GM12878 (cell line): ENCODE measurements at regions not wholly inside any gene's neighbourhood (a gene's known extent, or its start where the extent isn't known, plus 50 kb on each side); places are given as distances from the start of the nearest gene placed in this dataset.

Source experiments
- ATAC-seq: fragments of 200-7000 bp; cut with Tn5 transposase; 3 replicates; pipeline ENCODE4 v1.9.1; 2020; ENCODE audit warnings: mild to moderate bottlenecking, moderate library complexity
- BruUV-seq: library from RNA; stranded (reverse); fragments of 400-500 nt; replicated peaks from 2 replicates; lab custom pipeline; 2021; lab: Mats Ljungman, UMichigan
- CTCF ChIA-PET: fragments of 300-600 bp; sonication (Branson Sonifier 250); formaldehyde crosslinking; extraction: SDS; loops from one replicate; lab custom pipeline; 2021; ENCODE audit warnings: inconsistent platforms; lab: Yijun Ruan, JAX
- POLR2A ChIA-PET: fragments of 350-600 bp; formaldehyde crosslinking; extraction: SDS; loops from one replicate; lab custom pipeline; 2021; ENCODE audit warnings: inconsistent platforms; lab: Charles Lee
- RAD21 ChIA-PET: fragments of 300-600 bp; sonication (Branson Sonifier 250); formaldehyde crosslinking; loops from one replicate; lab custom pipeline; 2023; ENCODE audit warnings: antibody characterized with exemption; ENCODE audit not compliant: unreplicated experiment; lab: Charles Lee
- SMC1A ChIA-PET: fragments of 300-600 bp; sonication (Branson Sonifier 250); formaldehyde crosslinking; loops from one replicate; lab custom pipeline; 2023; ENCODE audit not compliant: unreplicated experiment, uncharacterized antibody; lab: Charles Lee
- DNase-seq: peaks from one replicate; pipeline ENCODE4 v3.0.0-alpha.2; 2011; ENCODE audit warnings: low read depth, low spot score
- FAIRE-seq: peaks from 3 replicates; lab custom pipeline; 2011; peaks lifted over from hg19 to GRCh38; lab: Jason Lieb, UNC
- H2AFZ ChIP-seq: 2 replicates; pipeline ENCODE4 v1.6.0; 2011; ENCODE audit warnings: low read depth, low read length, control low read depth; ENCODE audit not compliant: control insufficient read depth
- H3K27ac ChIP-seq: 2 replicates; pipeline ENCODE4 v1.5.1; 2011; ENCODE audit warnings: control low read depth; ENCODE audit not compliant: control insufficient read depth, insufficient read depth
- H3K27me3 ChIP-seq, 2 experiments: replicated peaks in 1 of 2; 2 replicates each; pipeline versions ENCODE4 v1.6.0 to v1.6.1; 2011; ENCODE audit warnings: low read length in 1 of 2; ENCODE audit not compliant: control insufficient read depth in 2 of 2, insufficient read depth in 2 of 2
- H3K36me3 ChIP-seq, 2 experiments: 2 replicates each; pipeline ENCODE4 v1.5.1; 2011; ENCODE audit warnings: low read length in 1 of 2; ENCODE audit not compliant: control insufficient read depth in 2 of 2, insufficient read depth in 2 of 2
- H3K4me1 ChIP-seq: 2 replicates; pipeline ENCODE4 v1.6.1; 2011; ENCODE audit warnings: mild to moderate bottlenecking, low read length, moderate library complexity, mixed read lengths; ENCODE audit not compliant: control insufficient read depth, insufficient read depth
- H3K4me2 ChIP-seq: 2 replicates; pipeline ENCODE4 v1.6.0; 2011; ENCODE audit warnings: control low read depth; ENCODE audit not compliant: control insufficient read depth, insufficient read depth
- H3K4me3 ChIP-seq: fragments of 200-600 bp; sonication (generic); 2 replicates; pipeline ENCODE4 v1.5.1; 2016
- H3K79me2 ChIP-seq: 2 replicates; pipeline ENCODE4 v1.6.0; 2011; ENCODE audit warnings: low read length; ENCODE audit not compliant: control insufficient read depth, insufficient read depth
- H3K9ac ChIP-seq: 2 replicates; pipeline ENCODE4 v1.8.0; 2011; ENCODE audit warnings: low read length, control low read depth, mixed read lengths; ENCODE audit not compliant: control insufficient read depth, insufficient read depth
- H3K9me3 ChIP-seq: replicated peaks from 3 replicates; pipeline ENCODE4 v1.5.1; 2011; ENCODE audit warnings: mild to moderate bottlenecking, low read length; ENCODE audit not compliant: control insufficient read depth, insufficient read depth
- H4K20me1 ChIP-seq: 2 replicates; pipeline ENCODE4 v1.6.0; 2011; ENCODE audit not compliant: control insufficient read depth, insufficient read depth
- CTCF ChIP-seq, 3 experiments: IDR thresholded peaks in 2 of 3; conservative IDR thresholded peaks in 1 of 3; 2 replicates each; pipeline ENCODE4 v1.5.1; 2011; ENCODE audit warnings: low read depth in 3 of 3, low read length in 3 of 3, mild to moderate bottlenecking in 3 of 3, control low read depth in 2 of 3, moderate library complexity in 2 of 3, inconsistent platforms in 1 of 3, mixed read lengths in 1 of 3; ENCODE audit not compliant: control insufficient read depth in 2 of 3, insufficient read depth in 1 of 3; ENCODE audit errors: extremely low read depth in 1 of 3
- FOXM1 ChIP-seq: IDR thresholded peaks from 2 replicates; pipeline ENCODE4 v1.6.1; 2012; ENCODE audit warnings: low read depth, mild to moderate bottlenecking, inconsistent platforms, low read length, moderate library complexity
- KAT2A ChIP-seq: conservative IDR thresholded peaks from 2 replicates; pipeline ENCODE4 v1.6.1; 2011; ENCODE audit warnings: low read depth, low read length; ENCODE audit not compliant: control insufficient read depth
- KDM1A ChIP-seq: fragments of 200-600 bp; sonication (generic); IDR thresholded peaks from 2 replicates; pipeline ENCODE4 v1.6.1; 2016; ENCODE audit warnings: borderline replicate concordance
- MTA2 ChIP-seq: fragments of 450-650 bp; IDR thresholded peaks from 2 replicates; pipeline ENCODE4 v1.6.1; 2016; ENCODE audit warnings: low read depth, mild to moderate bottlenecking, moderate library complexity
- MXI1 ChIP-seq: fragments of 150-350 bp; IDR thresholded peaks from 2 replicates; pipeline ENCODE4 v1.6.1; 2011; ENCODE audit warnings: low read depth, mild to moderate bottlenecking, inconsistent platforms, low read length, improper control_type of control experiment
- PAX8 ChIP-seq: fragments of 450-650 bp; IDR thresholded peaks from 2 replicates; pipeline ENCODE4 v1.6.1; 2017; ENCODE audit warnings: mild to moderate bottlenecking, moderate library complexity
- POLR2AphosphoS2 ChIP-seq: IDR thresholded peaks from 2 replicates; pipeline ENCODE4 v1.6.1; 2011; ENCODE audit warnings: low read depth, mild to moderate bottlenecking, low read length, improper control_type of control experiment, moderate library complexity
- POLR2AphosphoS5 ChIP-seq: IDR thresholded peaks from 2 replicates; pipeline ENCODE4 v1.6.1; 2011; ENCODE audit warnings: mild to moderate bottlenecking, low read length, inconsistent platforms
- RCOR1 ChIP-seq: conservative IDR thresholded peaks from 2 replicates; pipeline ENCODE4 v1.6.1; 2012; ENCODE audit warnings: low read depth, low read length, improper control_type of control experiment
- SIX5 ChIP-seq: IDR thresholded peaks from 2 replicates; pipeline ENCODE4 v1.6.1; 2011; ENCODE audit warnings: mild to moderate bottlenecking, low read depth, low read length, moderate library complexity; ENCODE audit not compliant: severe bottlenecking
- SKIL ChIP-seq: fragments of 450-650 bp; IDR thresholded peaks from 2 replicates; pipeline ENCODE4 v1.6.1; 2017; ENCODE audit warnings: mild to moderate bottlenecking, low read depth, inconsistent platforms; ENCODE audit not compliant: poor library complexity, severe bottlenecking
- SMARCA5 ChIP-seq: fragments of 450-650 bp; IDR thresholded peaks from 2 replicates; pipeline ENCODE4 v1.6.1; 2017; ENCODE audit warnings: mild to moderate bottlenecking
- SREBF1 ChIP-seq: IDR thresholded peaks from 2 replicates; pipeline ENCODE4 v1.6.1; 2012; ENCODE audit warnings: mild to moderate bottlenecking, low read length
- TCF12 ChIP-seq: IDR thresholded peaks from 2 replicates; pipeline ENCODE4 v1.6.1; 2011; ENCODE audit warnings: low read depth, mild to moderate bottlenecking, low read length
- YBX1 ChIP-seq: fragments of 450-650 bp; IDR thresholded peaks from 2 replicates; pipeline ENCODE4 v1.6.1; 2016; ENCODE audit warnings: antibody characterized with exemption
- ZNF217 ChIP-seq: fragments of 450-650 bp; IDR thresholded peaks from 2 replicates; pipeline ENCODE4 v1.6.1; 2017; ENCODE audit warnings: antibody characterized with exemption, mild to moderate bottlenecking
- ZNF622 ChIP-seq: fragments of 450-650 bp; IDR thresholded peaks from 2 replicates; pipeline ENCODE4 v1.6.1; 2017; ENCODE audit warnings: mild to moderate bottlenecking, inconsistent platforms
- WGBS: methylation state at CpG from one replicate; pipeline ENCODE4 v1.1.6; 2016; ENCODE audit warnings: low lambda C conversion rate; ENCODE audit not compliant: insufficient replicate concordance, insufficient coverage; ENCODE audit errors: missing lambda C conversion rate; 5-methylcytosine and 5-hydroxymethylcytosine counted together
- in situ Hi-C: fragments of 300-500 bp; cut with MboI; formaldehyde crosslinking; loops from 9 replicates; pipeline ENCODE4 v1.14.3; 2018; ENCODE audit warnings: mixed read lengths
- intact Hi-C: fragments of 100-400 bp; cut with micrococcal nuclease; formaldehyde crosslinking; loops from one replicate; pipeline ENCODE4 v1.14.2; 2022; ENCODE audit not compliant: unreplicated experiment
- TF ChIP-seq, protein P1 (sequence below): fragments of 450-650 bp; IDR thresholded peaks from 2 replicates; pipeline ENCODE4 v1.6.1; 2014; ENCODE audit warnings: mild to moderate bottlenecking

DNA sequence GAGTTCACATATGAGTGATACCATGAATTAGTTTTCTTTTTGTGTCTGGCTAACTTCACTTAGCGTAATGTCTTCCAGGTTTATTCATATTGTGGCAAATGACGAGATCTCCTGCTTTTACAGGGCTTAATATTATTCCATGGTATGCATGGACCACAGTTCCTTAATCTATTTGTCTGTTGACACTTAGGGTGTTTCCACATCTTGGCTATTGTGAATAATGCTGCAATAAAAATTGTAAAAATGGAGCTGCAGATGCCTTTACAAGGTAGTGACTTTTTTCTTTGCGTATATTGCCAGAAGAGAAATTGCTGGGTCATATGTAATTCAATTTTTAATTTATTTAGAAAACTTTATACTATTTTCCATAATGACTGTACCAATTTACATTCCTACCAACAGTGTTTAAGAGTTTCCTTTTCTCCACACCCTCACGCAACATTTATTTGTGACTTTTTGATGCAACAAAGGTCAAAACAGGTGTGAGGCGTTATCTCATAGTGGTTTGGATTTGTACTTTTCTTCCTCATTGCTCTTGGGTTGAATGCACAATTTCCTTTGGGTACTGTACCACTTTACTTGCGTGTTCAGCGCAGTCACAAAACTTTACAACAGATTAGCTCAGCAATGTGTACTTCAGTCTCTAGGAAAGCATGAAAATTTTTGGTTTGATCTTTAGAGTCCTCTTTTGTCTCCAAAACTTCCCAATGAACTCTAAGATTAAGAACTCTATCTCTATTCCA, 240.8 kb downstream of the PPARGC1A start:
- ChIA-PET CTCF (no interaction called here), POLR2A (no interaction called here), RAD21 (no interaction called here)
- Histone ChIP-seq H3K4me1 (no peaks in the 10 kb centered on the region), H3K27me3 (no peaks in the 10 kb centered on the region), H3K4me3 (no peak overlapping the region)
- no peak for DNase-seq
- ATAC-seq: no peak
- no peak for TF ChIP-seq SREBF1
- no peak for TF ChIP-seq SKIL
- no peak for TF ChIP-seq TCF12
- TF ChIP-seq FOXM1: no peak
- no peak for TF ChIP-seq YBX1
- TF ChIP-seq KDM1A: no peak
- no peak for TF ChIP-seq POLR2AphosphoS5
- TF ChIP-seq SMARCA5: no peak
- TF ChIP-seq PAX8: no peak
- TF ChIP-seq CTCF (IDR thresholded peaks at IDR 0.05 in 2 of 3, conservative IDR thresholded peaks at IDR 0.05 in 1 of 3; ENCODE audit: control insufficient read depth in 2 of 3, extremely low read depth in 1 of 3, insufficient read depth in 1 of 3, low read depth in 3 of 3, low read length in 3 of 3): no peak
- TF ChIP-seq RCOR1: no peak
- no peak for TF ChIP-seq ZNF622
- TF ChIP-seq MTA2: no peak
- no peak for TF ChIP-seq POLR2AphosphoS2
- TF ChIP-seq SIX5: no peak
- no peak for TF ChIP-seq KAT2A
- TF ChIP-seq, protein P1, sequence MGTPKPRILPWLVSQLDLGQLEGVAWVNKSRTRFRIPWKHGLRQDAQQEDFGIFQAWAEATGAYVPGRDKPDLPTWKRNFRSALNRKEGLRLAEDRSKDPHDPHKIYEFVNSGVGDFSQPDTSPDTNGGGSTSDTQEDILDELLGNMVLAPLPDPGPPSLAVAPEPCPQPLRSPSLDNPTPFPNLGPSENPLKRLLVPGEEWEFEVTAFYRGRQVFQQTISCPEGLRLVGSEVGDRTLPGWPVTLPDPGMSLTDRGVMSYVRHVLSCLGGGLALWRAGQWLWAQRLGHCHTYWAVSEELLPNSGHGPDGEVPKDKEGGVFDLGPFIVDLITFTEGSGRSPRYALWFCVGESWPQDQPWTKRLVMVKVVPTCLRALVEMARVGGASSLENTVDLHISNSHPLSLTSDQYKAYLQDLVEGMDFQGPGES: no peak
- TF ChIP-seq MXI1: no peak
- no peak for TF ChIP-seq ZNF217
- TF ChIP-seq, all 136 proteins: peak for 0
- WGBS: 13% methylated on average over 7 of the region's 7 CpGs
- Histone ChIP-seq H3K4me2 (no peak overlapping the region), H4K20me1 (no peaks in the 10 kb centered on the region), H3K9ac (no peak overlapping the region), H3K27ac (no peak overlapping the region), H3K79me2 (no peaks in the 10 kb centered on the region), H3K9me3 (no peaks in the 10 kb centered on the region), H2AFZ (no peak overlapping the region), H3K36me3 (no peaks in the 10 kb centered on the region)
- SMC1A ChIA-PET: interaction anchor here (0.8 kb wide), 1 partner anchor 12 kb away, joined by 3 read pairs; no protein-coding TSS in a partner anchor
- BruUV-seq: no TSS peak
- intact Hi-C loops: no loop called here
- FAIRE-seq: no peak
- in situ Hi-C loops: no loop called here
